ENCODE measurements at regions not wholly inside any gene's neighbourhood (a gene's known extent, or its start where the extent isn't known, plus 50 kb on each side); places are given as distances from the start of the nearest gene placed in this dataset.
"Not testable (repeated sequence)": the region's sequence is repeated elsewhere in the genome, so short reads cannot be mapped to it uniquely, and the experiment has no call there.

DNA sequence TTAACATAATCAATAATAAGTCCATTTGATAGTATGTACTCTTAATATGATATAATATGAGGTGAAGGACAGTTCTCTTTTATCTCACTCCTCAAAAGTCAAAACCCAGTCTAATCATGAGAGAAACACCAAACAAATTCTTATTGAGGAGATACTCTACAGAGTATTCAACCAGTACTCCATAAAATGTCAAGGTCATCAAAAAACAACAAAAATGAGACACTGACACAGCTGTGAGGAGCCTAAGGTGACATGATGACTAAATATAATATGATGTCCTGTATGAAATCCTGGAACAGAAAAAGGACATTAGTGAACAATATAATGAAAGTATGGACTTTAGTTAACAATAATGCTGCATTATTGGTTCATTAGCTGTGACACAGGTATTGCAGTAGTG is 675.1 kb downstream of the HTR1B start:
- intact Hi-C loops (cut with micrococcal nuclease): no loop called here

DNA sequence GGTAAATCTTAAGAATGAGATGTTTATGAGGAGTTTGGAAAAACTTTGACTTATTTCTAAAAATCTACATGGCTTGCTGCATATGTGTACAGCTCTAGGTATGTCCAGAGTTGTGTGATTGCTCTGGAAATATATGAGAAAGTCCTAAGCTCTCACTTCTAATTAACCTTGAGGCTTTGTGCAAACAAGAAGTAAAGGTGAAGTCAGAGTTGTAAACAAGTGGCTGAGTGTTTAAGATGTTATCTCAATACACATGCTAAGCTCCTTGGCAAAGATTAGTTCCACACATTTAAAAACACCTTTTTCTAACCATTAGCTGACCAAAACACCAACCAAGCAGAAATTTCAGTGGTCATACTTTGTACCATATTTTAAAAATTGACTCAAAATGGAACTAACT is 684.2 kb downstream of the HTR1B start:
- intact Hi-C loops (cut with micrococcal nuclease): no loop called here

DNA sequence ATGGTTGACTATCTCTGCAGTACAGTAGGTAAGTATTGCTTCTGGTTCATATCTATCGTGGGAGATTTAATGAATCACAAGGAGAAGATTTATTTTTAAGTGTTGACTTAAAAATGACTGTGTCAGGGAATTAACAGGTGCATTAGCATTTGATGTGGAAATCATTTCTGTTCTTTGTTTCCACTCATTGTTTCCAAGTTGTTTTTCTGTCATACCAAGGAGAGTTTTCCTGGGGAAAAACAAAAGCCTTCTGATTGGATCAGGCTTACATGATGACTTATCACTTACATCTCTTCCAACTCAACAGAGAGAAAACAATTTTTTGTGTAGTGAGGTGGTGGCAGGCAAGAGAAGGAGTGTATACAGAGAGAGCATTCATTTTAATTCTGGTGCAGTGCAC is 686.4 kb downstream of the HTR1B start:
- intact Hi-C loops (cut with micrococcal nuclease): no loop called here

DNA sequence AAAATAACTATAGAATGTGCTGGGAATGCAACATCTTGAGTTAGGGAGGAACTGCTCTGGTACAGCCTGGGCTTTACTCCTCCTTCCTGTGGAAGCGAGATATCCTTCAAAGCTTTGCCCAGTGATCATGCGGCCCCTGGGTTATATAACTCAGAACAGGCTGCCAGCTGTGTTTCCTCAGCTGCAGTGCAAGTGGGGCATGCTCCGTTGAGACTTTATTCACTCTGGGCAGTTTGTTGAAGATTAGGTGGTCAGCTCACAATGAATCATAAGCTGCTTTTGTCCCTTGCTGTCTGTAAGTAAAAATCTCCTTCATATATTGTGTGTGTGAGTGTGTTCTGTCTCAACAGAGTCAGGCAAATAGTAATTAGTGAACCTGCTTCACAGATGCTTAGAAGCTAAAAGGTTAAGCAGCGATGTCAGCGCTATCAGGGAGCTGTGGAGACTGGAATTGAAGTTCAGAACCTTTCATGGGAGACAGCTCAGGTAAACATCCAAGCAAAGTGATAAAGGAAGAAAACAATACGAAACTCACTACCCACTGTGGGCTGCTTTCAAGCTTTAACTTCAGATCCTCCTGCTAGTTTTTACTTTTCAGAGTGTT is 688.4 kb downstream of the HTR1B start:
- intact Hi-C loops (cut with micrococcal nuclease): no loop called here

DNA sequence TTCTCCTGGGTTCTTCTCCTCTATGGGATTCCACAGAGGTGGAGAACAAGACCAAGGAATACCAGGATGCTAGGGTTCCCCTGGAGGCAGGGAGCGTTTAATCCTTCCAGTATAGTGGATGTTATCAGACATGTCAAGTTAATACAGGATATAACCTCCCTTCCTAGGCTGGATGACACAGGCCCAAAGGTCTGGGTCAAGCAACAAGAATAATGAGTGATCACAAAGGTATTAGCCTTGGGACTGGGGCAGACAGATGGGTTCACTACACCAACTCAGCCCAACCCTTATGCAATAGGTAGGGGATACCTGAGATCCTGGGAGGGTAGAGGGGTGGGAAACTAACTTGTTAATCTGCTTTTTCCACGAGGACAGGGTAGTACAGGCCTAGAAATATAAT is 690.3 kb downstream of the HTR1B start:
- intact Hi-C loops (cut with micrococcal nuclease): no loop called here

DNA sequence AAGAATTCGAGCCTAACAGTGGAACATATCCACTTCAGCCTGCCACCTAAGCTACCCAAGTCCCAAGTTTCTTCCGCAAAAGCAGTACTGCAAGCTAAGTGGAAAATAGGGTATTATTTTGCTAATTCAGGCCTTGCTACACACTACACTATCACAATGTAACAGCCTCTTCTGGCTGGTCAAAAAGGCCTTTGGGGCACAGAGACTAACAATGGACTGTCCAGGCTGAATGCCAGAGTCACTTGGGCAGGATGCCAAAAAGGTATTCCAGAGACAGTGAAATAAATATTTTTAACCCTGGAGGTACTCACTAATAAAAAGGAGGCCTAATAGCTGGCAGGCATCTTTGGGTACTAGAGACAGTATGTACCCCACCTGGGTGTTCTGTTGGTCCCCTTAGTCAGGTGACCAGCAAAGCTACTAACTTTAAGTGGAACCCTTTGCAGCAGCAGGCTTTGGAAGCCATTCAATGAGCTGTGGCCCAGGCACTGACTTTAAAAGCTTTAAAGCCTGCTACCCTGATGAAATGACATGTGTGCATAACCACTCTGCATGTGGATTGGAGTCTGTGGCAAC is 692.1 kb downstream of the HTR1B start:
- intact Hi-C loops (cut with micrococcal nuclease): no loop called here

DNA sequence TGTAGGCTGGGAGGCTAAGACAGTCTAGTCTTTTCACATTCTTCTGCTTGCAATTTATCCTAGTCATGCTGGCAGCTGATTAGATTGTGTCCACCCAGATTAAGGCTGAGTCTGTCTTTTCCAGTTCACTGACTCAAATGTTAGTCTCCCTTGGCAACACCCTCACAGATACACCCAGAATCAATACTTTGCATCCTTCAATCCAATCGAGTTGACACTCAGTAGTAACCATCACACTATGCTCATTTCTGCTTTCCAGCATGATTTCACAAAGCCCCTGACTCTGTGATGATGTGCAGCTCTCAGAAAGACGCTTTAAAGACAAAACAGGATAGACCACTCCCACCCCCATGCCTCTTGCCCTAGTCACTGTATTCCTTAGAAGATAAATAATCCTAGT is 693.0 kb downstream of the HTR1B start:
- intact Hi-C loops (cut with micrococcal nuclease): no loop called here

DNA sequence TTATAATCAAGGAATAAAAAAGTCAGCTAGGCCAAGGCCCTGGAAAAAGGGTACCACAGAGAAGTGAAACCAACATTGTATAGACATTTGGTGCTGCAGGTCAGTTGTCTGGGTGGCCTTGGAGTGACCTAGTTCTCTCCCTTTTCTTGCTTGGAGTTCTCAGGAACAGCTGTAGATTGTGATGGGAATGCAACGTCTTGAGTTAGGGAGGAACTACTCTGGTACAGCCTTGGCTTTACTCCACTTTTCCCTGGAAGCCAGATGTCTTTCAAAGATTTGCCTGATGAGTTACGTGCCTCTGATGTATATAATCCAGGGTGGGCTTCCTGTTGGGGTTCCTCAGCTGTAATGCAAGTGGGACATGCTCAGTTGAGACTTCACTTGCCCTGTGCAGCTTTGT is 694.7 kb downstream of the HTR1B start:
- intact Hi-C loops (cut with micrococcal nuclease): no loop called here

DNA sequence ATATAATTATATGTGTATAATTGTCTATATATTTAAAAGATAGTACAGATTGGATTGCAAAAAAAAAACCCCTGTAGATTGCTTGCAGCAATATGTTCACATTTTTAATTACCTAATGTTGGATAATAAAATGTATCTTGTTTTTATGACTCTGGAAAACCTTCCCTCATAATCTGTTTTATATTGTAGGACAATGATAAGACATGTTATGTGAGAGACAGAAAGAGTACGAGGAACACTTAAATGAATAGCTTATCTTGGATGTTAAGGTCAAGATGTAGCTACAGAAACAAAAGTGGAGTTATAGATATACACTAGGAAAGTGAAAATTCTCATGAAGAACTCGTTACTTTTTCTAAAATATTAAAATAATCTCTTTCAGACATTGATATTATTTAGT is 691.6 kb upstream of the IMPG1 start:
- intact Hi-C loops (cut with micrococcal nuclease): no loop called here

DNA sequence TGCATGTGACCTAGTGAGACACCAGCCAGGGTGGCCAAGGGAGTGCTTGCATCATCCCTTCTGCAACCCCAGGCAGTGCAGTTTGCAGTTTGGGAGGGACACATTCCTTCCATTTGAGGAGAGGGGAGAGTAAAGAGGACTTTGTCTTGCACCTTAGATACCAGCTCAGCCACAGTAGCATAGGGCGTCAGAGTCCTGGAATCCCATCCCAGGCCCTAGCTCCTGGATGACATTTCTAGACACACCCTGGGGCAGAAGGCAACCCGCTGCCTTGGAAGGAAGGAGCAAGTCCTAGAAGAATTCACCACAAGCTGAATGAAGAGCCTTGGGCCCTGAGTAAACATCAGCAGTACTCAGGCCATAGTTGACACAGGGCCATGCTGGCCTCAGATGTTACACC is 680.4 kb upstream of the IMPG1 start:
- intact Hi-C loops (cut with micrococcal nuclease): no loop called here

DNA sequence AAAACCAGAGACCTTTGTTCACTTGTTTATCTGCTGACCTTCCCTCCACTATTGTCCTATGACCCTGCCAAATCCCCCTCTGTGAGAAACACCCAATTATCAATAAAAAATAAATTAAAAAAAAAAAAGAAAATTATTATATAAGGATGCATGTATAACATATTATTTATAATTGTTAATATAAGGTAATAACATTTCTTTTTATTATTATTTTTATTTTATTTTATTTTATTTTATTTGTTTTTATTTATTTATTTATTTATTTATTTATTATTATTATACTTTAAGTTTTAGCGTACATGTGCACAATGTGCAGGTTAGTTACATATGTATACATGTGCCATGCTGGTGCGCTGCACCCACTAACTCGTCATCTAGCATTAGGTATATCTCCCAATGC is 672.9 kb upstream of the IMPG1 start:
- intact Hi-C loops (cut with micrococcal nuclease): not testable (repeated sequence)

DNA sequence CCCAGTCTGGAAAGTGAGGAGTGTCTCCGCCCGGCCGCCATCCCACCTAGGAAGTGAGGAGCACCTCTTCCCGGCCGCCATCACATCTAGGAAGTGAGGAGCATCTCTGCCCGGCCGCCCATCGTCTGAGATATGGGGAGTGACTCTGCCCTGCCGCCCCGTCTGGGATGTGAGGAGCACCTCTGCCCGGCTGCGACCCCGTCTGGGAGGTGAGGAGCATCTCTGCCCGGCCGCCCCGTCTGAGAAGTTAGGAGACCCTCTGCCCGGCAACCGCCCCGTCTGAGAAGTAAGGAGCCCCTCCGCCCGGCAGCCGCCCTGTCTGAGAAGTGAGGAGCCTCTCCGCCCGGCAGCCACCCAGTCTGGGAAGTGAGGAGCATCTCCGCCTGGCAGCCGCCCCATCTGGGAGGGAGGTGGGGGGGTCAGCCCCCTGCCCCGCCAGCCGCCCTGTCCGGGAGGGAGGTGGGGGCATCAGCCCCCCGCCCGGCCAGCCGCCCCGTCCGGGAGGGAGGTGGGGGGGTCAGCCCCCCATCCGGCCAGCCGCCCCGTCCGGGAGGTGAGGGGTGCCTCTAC is 671.8 kb upstream of the IMPG1 start:
- intact Hi-C loops (cut with micrococcal nuclease): not testable (repeated sequence)

DNA sequence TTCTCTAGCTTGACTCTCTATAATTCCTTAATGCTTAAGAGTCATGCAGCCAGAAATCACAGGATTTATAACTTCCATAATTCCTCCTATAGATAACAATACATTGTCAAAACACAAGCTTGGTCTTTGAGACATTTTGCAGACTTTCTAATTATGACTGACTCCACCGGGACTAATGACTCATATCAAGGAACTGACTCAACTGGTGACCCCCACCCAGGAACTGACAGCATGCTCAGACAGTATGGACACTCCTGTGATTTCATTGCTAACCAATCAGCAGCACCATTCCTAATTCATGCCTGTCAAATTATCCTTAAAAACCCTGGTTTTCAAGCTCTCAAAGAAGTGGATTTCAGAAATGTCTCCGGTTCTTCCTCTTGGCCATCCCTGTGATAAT is 670.5 kb upstream of the IMPG1 start:
- intact Hi-C loops (cut with micrococcal nuclease): no loop called here

DNA sequence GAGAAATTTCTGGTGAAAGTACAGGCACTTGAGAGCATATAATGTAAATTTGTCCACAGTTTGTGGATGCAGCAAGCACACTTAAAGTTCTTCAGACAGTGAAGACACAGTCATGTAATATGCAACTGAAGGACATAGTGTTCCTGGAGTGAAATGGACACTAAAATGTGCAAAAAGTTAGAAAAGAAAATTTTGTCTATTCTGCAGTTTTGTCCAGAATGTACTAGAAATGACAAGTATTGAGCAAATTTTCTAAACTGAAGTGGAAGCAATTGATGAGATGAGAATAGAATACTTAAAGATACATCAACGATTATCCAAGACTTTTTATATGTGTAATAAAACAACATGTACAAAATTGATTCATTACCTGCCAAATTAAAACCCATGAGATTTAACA is 647.0 kb upstream of the IMPG1 start:
- intact Hi-C loops (cut with micrococcal nuclease): no loop called here

DNA sequence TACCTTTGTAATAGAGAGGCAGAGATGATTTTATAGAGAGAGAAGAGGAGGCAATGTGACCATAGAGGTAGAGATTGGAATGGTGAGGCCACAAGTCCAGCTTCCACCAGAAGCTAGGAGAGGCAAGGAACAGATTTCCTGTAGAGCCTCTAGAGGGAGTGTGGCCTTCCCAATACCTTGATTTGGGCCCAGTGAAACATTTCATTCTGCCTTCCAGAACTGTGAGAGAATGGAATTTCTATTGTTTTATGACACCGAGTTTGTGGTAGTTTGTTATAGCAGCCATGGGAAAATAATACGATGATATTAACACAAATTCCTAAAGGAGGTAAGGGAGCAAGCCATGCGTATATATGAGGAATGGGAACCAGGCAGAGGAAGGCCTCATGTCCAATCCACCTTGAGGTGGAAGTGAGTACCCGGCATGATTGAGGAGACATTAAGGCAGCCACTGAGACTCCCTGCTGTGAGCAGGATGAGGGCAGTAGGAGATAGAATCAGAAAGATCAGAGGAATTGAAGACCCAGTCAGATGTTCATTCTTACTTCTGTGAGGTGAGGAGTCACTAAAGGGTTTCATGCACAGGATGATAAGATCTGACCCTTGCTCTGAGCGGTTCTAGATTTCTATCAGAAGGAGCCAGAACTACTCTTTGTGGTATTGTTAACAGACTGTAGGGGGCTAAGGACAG is 636.3 kb upstream of the IMPG1 start:
- intact Hi-C loops (cut with micrococcal nuclease): no loop called here

DNA sequence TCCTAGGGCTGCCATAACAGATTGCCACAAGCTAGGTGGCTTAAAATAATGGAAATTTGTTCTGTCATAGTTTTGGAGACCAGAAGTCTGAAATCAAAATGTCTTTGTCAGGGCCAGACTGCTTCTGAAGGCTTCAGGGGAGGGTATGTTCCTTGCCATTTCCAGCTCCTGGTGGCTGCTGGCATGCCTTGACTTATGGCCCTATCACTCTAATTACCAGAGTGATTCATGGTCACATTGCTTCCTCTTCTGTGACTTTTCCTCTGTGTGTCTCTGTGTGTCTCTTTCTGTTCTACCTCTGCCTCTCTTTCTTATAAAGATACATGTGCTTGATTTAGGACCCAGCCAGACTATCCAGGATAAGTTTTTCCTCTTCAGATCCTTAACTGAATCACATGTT is 635.2 kb upstream of the IMPG1 start:
- intact Hi-C loops (cut with micrococcal nuclease): no loop called here

DNA sequence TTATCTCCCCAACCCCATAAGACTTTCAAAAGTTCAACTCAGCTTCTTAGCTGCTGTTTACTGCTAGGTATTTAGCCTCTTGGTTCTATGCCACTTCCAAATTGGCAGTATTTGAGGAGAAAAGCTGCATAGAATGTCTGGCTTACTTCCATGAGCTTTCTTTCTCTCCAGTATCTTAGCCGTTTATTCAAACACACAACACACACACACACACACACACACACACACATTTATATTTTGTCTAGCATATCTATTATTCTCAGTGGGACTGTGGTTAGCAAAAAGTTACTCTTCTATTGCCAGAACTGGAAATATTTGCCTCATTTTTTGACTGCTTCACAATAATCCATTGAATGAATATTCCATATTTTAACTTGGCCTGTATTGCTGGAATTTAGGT is 634.2 kb upstream of the IMPG1 start:
- intact Hi-C loops (cut with micrococcal nuclease): no loop called here

DNA sequence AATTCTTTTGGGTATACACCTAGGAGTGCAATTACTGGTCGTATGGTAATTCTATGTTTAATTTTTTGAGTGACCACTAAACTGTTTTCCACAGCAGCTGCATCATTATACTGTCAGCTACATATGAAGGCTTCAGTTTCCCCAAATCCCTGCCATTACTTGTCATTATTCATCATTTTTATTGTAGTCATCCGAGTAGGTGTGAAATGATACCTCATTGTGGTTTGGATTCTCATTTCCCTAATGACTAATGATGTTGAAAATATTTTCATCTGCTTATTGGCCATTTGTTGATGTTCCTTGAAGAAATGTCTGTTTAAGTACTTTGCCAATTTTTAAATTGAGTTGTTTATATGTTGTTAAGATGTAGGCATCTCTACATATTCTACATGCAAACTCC is 633.6 kb upstream of the IMPG1 start:
- intact Hi-C loops (cut with micrococcal nuclease): no loop called here

DNA sequence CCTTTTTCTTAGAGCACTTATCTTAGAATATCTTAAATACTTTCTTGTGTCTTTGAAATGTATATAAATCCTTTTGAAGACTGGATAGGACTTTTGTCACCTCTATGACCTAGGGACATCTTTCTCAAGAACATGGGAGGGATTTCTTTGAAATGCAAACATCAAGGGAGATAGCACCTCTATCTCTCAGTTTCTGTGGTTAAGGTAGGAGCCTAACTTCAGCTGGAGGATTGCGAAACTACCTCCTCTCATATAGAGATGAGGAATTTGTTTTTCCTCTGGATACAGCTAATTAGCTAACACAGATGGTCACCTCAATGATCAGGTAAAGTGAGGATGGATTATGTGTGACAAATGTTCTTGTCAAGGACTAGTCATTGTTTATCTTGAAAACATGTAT is 631.3 kb upstream of the IMPG1 start:
- intact Hi-C loops (cut with micrococcal nuclease): no loop called here

DNA sequence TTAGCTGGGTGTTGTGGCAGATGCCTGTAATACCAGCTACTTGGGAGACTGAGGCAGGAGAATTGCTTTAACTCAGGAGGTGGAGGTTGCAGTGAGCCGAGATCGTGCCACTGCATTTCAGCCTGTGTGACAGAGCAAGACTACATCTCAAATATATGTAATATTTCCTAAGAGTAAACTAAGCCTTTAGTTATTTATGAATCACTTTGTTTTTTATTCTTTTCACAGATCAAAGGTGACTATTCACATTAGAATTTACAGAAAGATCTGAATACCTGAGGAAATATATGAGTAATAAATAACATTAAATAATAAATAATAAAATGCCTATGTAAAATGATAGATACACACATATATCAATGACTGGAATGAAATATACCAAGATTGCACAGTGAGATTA is 630.8 kb upstream of the IMPG1 start:
- intact Hi-C loops (cut with micrococcal nuclease): no loop called here

DNA sequence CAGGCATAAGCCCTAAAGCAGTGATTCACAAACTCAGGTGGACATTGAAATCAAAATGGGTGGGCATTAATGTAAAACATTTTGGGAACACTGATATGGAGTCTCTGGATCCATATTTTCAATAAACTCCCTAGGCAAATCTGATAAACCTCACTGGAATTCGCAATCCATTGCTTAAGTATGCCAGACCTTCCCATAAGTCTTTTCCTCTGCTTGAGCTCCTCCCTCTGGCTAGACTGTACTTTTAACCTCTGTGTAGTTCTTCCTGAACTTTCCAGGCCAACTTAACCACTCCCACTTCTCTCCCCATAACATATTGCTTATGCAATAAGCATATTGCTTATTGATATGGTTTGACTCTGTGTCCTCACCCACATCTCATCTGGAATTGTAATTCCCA is 629.7 kb upstream of the IMPG1 start:
- intact Hi-C loops (cut with micrococcal nuclease): no loop called here

DNA sequence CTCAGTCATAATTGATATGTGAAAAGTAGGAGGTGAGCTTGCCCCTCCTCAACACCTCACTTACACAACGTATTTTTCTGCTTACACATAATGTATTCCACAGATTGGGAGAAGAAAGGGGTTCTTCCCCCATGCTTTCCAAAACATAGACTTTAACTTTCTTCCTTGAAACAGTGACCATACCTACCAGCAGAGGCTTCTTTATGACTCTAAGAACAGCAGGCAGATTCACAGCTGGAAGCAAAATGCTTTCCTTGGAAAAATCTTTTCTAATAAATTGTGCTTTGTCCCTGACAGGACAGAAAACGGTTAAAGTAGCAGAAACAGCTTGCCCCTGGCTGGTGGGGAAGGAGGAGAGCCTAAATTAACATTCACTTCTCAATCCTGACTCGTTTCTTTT is 629.1 kb upstream of the IMPG1 start:
- intact Hi-C loops (cut with micrococcal nuclease): no loop called here

DNA sequence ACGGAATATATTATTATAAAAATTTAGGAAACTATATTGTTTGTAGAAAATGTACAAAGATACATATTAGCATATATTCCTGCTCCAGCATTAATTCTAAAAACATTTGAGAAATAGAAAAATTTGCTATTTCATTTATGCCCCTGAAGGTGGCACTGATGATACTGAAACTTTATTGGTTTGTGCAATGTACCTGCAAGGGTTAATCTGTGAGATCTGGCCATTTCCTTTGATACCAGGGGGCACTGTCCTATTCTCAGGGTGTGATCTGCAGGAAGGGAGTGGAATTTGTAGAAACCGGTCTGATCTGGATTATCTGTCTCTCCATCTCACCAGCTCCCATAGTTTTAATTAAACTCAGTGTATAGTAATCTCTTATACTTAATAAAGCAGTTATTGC is 625.1 kb upstream of the IMPG1 start:
- intact Hi-C loops (cut with micrococcal nuclease): no loop called here

Data from T-helper 2 cell treated with Interferon-gamma antibody and Interleukin-4, amounts not matched to agents 100 ng/mL and 5 ng/mL, for 36 hours (primary cell).